NCI-H1105 (cell line): ENCODE measurements at regions not wholly inside any gene's neighbourhood (a gene's known extent, or its start where the extent isn't known, plus 50 kb on each side); places are given as distances from the start of the nearest gene placed in this dataset.
"Not testable (repeated sequence)": the region's sequence is repeated elsewhere in the genome, so short reads cannot be mapped to it uniquely, and the experiment has no call there.

Source experiments
- DNase-seq: peaks from one replicate; lab custom pipeline; 2025; lab: John Stamatoyannopoulos, UW

DNA sequence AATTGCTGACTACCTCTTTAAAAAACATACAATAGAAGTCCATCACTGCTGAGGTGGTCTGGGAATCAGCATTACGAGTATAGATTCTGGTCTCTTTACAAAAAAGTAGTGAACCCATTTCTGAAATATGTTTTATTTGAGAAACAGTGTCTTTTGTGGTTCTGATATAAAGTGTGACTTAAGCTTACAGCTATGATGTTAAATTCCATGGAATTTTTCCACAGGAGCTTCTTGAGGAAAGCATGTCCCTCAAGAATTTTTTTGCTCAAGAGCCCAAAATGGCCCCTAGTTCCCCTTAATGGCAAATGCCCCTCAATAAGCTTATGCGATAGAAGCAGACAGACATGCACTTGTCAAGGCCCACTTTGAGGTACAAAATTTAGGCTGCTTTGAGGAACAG, 265.7 kb downstream of the FAM170A start:
- no peak for DNase-seq

- DNase-seq: no peak
Measured at GRCh38 chr5:119896826-119897536, 267.6 kb downstream of the FAM170A start.

- no peak for DNase-seq
Measured at GRCh38 chr5:119897537-119898370, 268.4 kb downstream of the FAM170A start.

DNA sequence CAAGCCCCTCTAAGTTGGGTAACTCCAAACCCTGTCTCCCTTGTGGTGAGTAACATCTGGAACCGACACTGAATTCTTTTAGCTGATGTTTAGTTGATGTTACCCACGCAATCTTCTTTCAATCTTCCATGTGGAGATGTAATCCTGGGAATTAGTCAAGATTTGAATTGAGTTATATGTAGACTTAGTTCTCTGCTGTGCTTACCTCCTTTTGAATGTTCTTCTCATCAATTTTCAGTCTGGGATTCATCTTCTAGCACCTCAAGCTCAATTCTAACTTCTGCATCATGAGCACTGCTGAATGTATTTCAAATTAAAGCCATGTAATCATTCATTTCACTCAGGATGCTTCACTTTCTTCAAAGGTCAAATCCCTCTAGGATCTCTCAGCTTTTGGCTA, 270.6 kb downstream of the FAM170A start:
- no peak for DNase-seq

DNA sequence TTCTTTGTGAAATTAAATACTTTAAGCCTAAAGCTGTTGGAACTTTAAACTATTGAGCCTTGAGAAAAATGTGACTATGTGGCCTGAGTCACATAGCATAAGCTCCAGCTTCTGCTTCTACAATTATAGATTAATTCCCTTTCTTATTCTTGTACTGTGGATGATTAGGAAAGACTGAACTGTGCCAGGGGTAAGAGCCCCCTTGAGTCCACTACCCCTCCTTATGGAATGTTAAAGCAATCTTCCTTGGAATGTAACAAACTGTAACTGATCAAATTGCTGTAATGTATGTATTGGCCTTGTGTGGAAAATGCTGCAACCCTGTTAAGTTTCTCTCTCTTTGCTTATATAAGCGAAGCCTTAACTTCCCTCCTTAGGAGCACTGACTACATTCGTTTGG, 273.2 kb downstream of the FAM170A start:
- no peak for DNase-seq

DNA sequence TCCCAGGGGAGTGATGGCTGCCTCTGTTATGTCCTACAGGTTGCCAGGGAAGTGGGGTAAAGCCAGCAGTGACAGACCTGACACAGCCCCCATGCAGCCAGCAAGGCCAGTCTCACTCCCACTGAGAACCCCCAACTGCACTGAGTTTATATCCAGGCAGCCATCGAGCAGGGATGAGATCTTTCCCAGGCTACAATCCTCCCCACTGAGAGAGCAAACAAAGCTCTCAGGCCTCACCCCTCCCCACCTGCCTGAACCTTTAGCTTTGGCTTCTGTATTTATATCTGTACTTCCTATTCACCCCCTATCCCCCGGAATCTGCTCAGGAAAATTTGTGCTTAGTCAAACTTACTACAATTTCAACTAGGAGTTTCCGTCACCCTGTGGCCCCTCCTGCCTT, 284.1 kb downstream of the FAM170A start:
- no peak for DNase-seq

- no peak for DNase-seq
Measured at GRCh38 chr5:119919279-119919678, 289.9 kb downstream of the FAM170A start.

GRCh38 chr5:119926301-119926700, 296.9 kb downstream of the FAM170A start:
- no peak for DNase-seq

DNA sequence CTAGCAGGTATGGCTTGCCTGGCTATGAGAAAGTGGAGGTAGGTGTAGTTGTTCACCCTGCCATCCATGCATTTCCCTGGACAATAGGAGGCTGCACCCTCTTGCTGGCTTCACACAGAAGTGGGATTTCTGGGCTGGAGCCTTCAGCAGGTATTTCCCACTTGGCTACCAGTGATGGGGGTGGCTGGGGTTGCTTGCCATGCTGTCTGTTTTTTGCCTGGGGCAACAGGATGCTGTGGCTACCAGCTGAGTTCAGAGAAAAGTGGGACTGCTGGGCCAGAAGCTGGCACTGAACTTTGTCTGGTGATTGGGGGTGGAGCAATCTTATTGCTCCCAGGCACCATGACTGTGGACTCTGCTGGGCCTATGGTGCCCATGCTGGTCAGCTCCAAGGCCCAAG, 299.6 kb downstream of the FAM170A start:
- DNase-seq: no peak

DNA sequence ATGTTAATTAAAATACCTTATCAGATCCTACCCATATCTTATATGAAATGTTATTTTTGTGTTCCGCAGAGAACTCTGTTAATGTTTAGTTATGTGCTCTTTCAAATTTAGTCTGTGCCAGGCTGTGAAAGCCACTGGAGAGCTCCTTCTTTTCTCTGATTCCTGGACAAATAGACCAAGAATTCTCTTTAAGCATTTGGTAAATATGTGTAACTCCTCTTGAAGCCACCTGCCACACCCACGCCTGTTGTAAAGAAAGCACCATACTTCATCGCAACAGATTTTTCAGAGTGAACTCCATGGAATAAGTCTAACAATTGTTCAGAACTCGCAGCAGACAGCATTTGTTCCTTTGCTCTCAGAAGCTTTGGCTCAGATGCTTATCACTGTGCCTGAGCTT, 301.1 kb downstream of the FAM170A start:
- DNase-seq: no peak

DNA sequence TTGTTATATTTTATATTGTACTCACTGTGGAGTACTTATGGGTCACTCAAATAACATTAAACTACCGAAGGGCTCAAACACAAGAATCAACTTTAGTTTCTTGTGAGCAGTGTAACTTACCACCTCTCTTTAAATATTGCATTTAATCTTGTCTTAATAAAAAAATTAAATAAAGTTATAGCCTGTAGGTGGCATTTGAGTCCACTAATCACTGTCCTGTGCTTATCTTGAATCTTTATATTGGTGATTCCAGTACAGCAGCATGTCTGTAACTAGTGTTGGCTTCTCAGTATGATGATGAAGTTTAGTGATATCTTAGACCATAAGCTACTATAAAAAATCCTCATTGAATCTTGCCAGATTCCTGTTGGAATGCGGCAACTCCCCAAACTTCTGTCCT, 313.8 kb downstream of the FAM170A start:
- no peak for DNase-seq

- no peak for DNase-seq
Measured at GRCh38 chr5:119945691-119946090, 316.3 kb downstream of the FAM170A start.

DNA sequence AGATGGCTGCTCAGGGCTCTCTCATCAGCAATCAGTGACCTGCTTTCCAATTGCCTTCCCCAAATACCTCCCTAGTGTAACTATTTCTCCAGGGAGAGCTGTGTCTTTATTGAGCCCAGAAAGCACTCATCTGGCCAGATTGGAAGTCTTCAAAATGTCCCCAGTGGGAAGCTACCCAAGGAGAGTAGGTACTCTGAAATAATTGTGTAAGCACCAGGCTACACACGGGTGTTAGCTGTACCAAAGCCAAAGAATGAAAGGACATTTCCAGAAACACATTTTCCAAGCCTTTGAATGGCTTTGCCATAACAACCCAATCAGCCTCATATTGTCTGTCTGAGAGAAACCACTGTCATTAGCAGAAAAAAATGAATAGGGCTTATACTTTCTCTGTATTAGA, 318.8 kb downstream of the FAM170A start:
- DNase-seq: no peak

DNA sequence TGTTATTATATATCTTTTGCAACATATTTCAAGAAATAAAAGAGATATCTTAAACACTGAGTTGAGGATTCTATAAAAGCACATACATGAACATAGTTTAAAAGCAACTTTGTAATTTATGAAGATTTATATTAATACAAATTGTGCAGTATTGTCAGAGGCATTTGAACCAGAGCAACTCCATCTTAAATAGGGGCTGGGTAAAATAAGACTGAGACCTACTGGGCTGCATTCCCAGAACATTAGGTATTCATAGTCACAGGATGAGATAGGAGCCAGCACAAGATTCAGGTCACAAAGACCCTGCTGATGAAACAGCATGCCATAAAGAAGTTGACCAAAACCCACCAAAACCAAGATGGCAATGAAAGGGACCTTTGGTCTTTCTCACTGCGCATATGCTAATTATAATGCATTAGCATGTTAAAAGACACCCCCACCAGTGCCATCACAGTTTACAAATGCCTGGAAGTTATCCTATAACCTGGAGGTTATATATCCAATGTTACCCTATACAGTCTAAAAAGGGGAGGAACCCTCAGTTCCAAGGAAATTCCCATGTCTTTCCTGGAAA, 320.2 kb downstream of the FAM170A start:
- no peak for DNase-seq

DNA sequence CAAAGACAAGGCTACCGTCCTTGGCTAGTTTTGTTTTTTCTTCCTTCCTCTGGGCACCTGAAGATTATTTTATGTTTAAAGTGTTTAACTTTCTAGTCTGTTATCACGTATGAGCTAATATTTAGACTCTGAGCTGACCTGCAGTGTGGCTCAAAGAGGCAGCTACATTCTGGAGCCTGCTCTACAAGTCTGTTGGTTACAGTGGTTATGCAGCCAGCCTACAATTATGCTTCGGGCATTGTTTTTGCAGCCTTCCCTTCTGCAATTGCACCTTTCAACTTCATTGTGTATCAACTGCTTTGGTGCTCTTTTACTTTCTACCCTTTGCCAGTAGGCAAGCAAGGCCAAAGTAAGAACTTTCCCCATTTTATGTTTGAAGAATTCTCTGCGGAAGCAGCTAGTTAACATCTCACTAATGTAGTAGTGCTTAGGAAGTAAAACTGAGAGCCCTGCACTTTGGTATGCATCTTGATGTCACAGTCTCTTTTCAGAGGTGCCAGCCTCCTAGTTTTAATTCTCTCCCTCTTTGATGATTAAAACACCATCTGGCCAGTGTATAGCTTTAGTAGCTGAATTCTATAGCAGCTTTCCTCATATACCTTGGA, 322.1 kb downstream of the FAM170A start:
- no peak for DNase-seq

DNA sequence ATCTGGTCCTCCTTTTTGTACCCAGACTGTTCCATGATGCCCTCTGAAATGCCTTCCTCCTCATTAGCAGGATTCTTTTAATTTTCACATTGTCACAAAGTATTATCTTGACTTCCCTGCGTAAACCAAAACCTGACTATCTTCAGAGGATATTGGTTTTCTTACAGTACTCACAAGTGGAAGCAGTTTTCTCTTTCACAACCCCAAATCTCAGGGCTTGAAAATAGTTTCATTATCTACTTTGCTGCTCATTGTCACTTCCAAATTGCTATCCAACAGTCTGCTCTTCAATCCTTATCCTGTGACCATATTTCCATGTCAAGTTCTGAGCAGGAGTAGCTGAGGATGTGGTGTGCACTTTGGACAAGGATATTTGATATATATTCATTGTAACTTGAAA, 324.1 kb downstream of the FAM170A start:
- no peak for DNase-seq

- DNase-seq: peak; percentile 2
Measured at GRCh38 chr5:119954106-119954505, 324.7 kb downstream of the FAM170A start.

DNA sequence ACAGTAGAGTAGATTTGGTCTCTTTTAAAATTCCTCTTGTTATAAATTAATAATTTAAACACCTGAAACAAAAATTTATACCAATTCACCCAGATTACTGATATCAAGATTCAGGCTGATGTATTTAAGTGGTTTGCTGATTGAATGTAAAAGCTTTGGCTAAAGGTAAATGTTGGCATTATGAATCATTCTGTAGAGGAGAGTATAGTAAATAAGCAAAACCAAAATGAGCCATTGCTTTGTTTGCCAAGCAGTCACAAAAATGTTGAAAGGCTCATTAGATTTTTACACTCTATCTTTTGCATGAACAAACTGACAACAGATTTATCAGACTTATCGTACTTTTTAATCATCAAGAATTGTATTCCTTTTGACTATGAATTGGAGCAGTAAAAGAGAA, 332.6 kb downstream of the FAM170A start:
- no peak for DNase-seq

DNA sequence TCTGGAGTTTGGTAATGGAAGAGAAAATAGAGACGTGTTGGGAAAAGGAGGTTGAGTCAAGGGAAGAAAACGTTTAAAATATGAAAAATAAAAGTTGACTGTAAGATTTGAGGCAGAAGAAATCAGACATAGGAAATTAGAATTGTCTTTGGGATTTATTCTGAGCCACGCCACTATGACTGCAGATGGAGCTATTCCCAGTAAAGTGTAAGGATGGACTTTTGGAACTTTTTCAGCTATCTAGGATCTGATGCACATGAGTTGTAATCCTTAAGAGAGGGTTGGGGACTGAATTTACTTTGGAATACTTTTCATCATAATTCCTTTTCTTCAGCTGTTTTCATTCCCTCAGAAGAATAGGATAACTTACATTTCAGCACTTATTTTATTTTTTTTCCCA, 336.7 kb downstream of the FAM170A start:
- DNase-seq: no peak

DNA sequence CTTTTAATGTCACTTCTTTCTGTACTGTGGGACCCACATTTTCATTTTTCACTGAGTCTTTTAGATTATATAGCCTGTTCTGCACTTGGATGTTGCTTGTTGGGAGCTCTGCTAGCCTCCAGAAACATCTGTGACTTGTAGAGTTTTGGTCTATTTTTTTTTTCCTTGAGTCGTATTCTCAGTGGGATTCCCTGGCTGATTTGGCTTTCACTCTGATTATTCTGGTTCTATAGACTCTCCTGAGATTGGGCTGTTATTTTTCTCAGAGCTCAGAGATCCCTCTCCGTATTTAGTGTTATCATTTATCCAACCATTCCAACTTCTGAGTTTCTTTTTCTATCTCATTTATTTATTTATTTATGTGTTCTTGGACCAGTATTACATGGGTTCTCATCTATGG, 339.3 kb downstream of the FAM170A start:
- no peak for DNase-seq

DNA sequence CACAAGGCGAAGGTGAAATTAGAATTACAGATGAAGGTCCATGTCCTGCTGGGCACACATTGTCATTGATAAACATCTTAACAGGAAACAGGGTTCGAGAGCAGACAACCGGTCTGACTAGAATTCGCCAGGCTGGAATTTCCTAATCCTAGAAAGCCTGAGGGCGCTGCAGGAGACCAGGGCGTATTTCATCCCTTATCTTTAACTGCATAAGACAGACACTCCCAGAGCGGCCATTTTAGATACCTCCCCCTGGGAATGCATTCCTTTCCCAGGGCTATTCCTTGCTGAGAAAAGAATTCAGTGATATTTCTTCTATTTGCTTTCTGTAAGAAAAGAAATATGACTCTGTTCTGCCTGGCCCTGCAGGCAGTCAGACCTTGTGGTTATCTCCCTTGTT, 357.7 kb downstream of the FAM170A start:
- DNase-seq: not testable (repeated sequence)

GRCh38 chr5:119991625-119992024, 362.3 kb downstream of the FAM170A start:
- DNase-seq: no peak

- no peak for DNase-seq
Measured at GRCh38 chr5:119996128-119996527, 366.8 kb downstream of the FAM170A start.
